ENCODE measurements at regions not wholly inside any gene's neighbourhood (a gene's known extent, or its start where the extent isn't known, plus 50 kb on each side); places are given as distances from the start of the nearest gene placed in this dataset.

DNA sequence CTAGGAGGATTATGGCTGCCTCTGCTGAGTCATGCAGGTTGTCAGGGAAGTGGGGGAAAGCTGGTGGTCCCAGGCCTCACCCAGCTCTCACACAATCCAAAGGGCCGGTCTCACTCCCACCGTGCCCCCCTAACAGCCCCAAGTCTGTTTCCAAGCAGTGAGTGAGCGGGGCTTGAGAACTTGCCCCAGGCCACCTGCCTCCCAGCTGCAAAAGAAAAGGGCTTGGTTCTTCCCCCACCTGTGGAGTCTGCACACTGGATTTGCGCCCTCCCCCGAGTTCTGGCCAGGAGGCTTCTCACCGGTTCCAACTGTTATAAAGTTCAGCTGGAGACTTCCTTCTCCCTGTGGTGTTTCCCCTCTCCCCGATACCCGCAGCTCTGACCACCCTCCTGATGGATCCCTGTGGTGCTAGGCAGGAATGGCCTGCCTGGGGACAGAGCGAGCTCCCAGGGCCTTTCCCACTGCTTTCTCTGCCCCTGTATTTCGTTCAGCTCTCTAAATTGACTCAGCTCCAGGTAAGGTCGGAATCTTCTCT, 222.3 kb downstream of the BARHL2 start:
- Histone ChIP-seq H3K36me3 (no peaks in the 10 kb centered on the region), H3K27me3 (peaks cover 9% of the 10 kb centered on the region), H3K4me3 (no peak overlapping the region), H3K4me1 (no peaks in the 10 kb centered on the region), H3K27ac (no peak overlapping the region), H3K9me3 (no peaks in the 10 kb centered on the region)
- WGBS, 2 donors (ENCODE audit: low coverage in 1 of 2) = 49 to 63% methylated on average over 4 to 5 of the region's 11 CpGs
- TF ChIP-seq CTCF (IDR thresholded peaks at IDR 0.05) (no peak), EP300 (IDR thresholded peaks at IDR 0.05) (no peak), POLR2A (IDR thresholded peaks at IDR 0.05) (no peak), POLR2AphosphoS5 (IDR thresholded peaks at IDR 0.05) (no peak)
- no peak for ATAC-seq

DNA sequence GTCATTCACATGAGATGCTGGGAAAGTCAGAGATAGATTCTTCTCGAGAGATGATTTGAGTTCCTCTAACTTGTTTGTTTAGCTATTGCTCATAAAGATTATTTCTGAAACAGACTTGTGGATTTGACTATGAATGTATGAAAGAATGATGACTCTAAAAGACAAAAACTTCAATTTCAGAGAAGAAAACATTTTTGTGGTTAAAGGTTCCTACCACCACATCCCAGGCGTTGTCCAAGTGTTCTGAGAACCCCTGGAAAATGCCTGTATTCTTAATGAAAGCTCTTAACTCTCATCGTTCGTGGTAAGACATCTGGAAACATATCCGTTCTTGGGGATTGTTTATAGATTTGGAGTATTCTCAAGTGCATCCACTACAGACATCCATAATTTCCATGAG, 228.7 kb downstream of the BARHL2 start:
- no peaks in the 10 kb centered on the region for H3K9me3 ChIP-seq
- WGBS, 2 donors (ENCODE audit: low coverage in 1 of 2) = 66 to 77% methylated on average over 5 of the region's 5 CpGs

DNA sequence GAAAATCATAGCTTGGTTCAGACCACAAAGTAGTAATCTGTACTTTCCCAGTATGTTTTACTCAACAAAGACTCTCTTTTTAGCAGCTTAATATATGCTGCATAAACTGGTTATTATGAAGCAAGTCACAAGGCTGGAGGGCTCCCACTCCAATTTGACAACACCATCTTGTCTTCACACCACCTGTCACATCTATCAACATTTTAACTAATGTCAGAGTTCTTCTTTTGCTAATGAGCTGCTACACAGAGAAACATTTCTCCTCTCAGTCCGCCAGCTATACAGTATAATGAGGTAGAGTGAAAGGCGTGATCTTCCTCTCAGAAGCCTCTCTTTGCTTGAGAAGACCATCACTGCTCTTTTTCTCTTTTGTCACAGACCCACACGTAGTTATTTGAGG, 230.1 kb downstream of the BARHL2 start:
- Histone ChIP-seq H3K36me3 (no peaks in the 10 kb centered on the region), H3K27me3 (no peaks in the 10 kb centered on the region), H3K4me3 (no peak overlapping the region), H3K27ac (no peak overlapping the region), H3K4me1 (no peaks in the 10 kb centered on the region), H3K9me3 (no peaks in the 10 kb centered on the region)
- WGBS, 2 donors (ENCODE audit: low coverage in 1 of 2) = 53 to 63% methylated on average over 3 of the region's 3 CpGs
- no peak for ATAC-seq
- no peak for TF ChIP-seq EP300 (IDR thresholded peaks at IDR 0.05)
- TF ChIP-seq CTCF (IDR thresholded peaks at IDR 0.05) = no peak
- no peak for TF ChIP-seq POLR2A (IDR thresholded peaks at IDR 0.05)
- TF ChIP-seq POLR2AphosphoS5 (IDR thresholded peaks at IDR 0.05) = no peak

More for the DNA sequence above, 228.7 kb downstream of the BARHL2 start:
- ATAC-seq = no peak
- Histone ChIP-seq H3K4me1 (no peaks in the 10 kb centered on the region), H3K27ac (no peak overlapping the region), H3K4me3 (no peak overlapping the region), H3K27me3 (no peaks in the 10 kb centered on the region), H3K36me3 (no peaks in the 10 kb centered on the region)
- TF ChIP-seq EP300 (IDR thresholded peaks at IDR 0.05) (no peak), POLR2A (IDR thresholded peaks at IDR 0.05) (no peak)

- Histone ChIP-seq H3K27me3 (no peaks in the 10 kb centered on the region), H3K4me1 (no peaks in the 10 kb centered on the region), H3K4me3 (no peak overlapping the region), H3K9me3 (no peaks in the 10 kb centered on the region), H3K36me3 (no peaks in the 10 kb centered on the region), H3K27ac (no peak overlapping the region)
- WGBS, 2 donors (ENCODE audit: low coverage in 1 of 2) = 80 to 88% methylated on average over 1 of the region's 1 CpG
- TF ChIP-seq POLR2A (IDR thresholded peaks at IDR 0.05) = no peak
- TF ChIP-seq CTCF (IDR thresholded peaks at IDR 0.05) = no peak
- TF ChIP-seq POLR2AphosphoS5 (IDR thresholded peaks at IDR 0.05) = no peak
- TF ChIP-seq EP300 (IDR thresholded peaks at IDR 0.05) = no peak
- no peak for ATAC-seq
Measured at GRCh38 chr1:90486134-90486824, 230.8 kb downstream of the BARHL2 start.

DNA sequence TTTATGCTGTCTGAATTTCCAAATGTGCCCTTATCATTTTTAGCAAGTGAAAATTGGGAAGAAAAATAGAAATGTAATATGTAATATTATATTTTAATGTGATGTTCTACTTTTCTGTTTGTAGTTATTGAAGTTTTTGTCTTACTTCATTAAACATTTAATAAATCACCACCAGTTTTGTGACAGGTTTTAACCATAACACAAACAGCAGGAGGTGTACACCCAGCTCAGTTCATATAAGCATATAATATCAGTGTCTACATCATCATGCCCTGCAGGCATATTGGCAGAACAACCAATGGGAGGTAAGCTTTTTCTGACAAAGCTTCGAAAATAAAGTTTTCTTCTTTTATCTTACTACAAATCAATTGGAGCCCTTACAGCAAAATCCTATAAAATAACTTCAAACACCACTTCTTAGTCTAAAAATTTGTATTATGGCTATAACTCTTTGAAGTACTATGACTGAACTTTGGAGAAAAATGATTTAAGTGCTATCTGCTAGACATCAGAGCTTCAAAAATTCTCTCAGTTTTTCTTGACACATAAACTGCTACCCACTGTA, 236.7 kb downstream of the BARHL2 start:
- no peak for TF ChIP-seq POLR2AphosphoS5 (IDR thresholded peaks at IDR 0.05)
- Histone ChIP-seq H3K36me3 (no peaks in the 10 kb centered on the region), H3K9me3 (no peaks in the 10 kb centered on the region), H3K4me1 (no peaks in the 10 kb centered on the region), H3K27ac (no peak overlapping the region), H3K4me3 (no peak overlapping the region), H3K27me3 (no peaks in the 10 kb centered on the region)
- ATAC-seq = no peak
- WGBS, 2 donors (ENCODE audit: low coverage in 1 of 2) = 63 to 67% methylated on average over 1 of the region's 1 CpG

GRCh38 chr1:90476994-90477393, 240.1 kb downstream of the BARHL2 start:
- Histone ChIP-seq H3K36me3 (no peaks in the 10 kb centered on the region), H3K27me3 (no peaks in the 10 kb centered on the region), H3K4me3 (no peak overlapping the region), H3K4me1 (no peaks in the 10 kb centered on the region), H3K9me3 (no peaks in the 10 kb centered on the region), H3K27ac (no peak overlapping the region)
- WGBS, 2 donors (ENCODE audit: low coverage in 1 of 2) = 67 to 92% methylated on average over 2 to 3 of the region's 3 CpGs
- TF ChIP-seq CTCF (IDR thresholded peaks at IDR 0.05) = no peak
- TF ChIP-seq EP300 (IDR thresholded peaks at IDR 0.05) = no peak
- no peak for TF ChIP-seq POLR2AphosphoS5 (IDR thresholded peaks at IDR 0.05)
- no peak for TF ChIP-seq POLR2A (IDR thresholded peaks at IDR 0.05)
- ATAC-seq = no peak

Measured in gastroesophageal sphincter (tissue), 4 donors.